GM18868 (cell line): ENCODE measurements at regions not wholly inside any gene's neighbourhood (a gene's known extent, or its start where the extent isn't known, plus 50 kb on each side); places are given as distances from the start of the nearest gene placed in this dataset.
"Not testable (repeated sequence)": the region's sequence is repeated elsewhere in the genome, so short reads cannot be mapped to it uniquely, and the experiment has no call there.

Experiments used
- ATAC-seq: cut with Tn5 transposase; IDR thresholded peaks from one replicate; pipeline ENCODE4 v1.9.1; 2021; ENCODE audit warnings: mild to moderate bottlenecking, moderate library complexity; ENCODE audit not compliant: unreplicated experiment

DNA sequence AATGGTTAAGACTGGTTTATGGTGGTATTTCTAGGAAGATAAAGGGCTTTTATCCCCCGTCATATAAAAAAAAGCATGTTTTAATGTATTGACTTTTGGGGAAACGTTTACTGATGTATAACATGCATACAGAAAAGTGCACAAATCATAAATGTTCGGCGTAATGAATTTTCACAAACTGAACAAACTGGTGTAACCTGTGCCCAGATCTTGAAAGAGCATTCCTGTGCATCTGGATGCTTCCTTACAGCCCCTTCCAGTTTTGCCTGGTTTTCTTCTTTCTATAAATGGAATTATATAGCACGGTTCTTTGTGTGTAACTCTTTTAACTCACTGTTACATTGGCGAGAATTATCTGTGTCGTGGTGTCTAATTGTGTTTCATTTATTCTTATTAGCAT lies 693.8 kb upstream of the TBX3 start:
- ATAC-seq, result no peak

DNA sequence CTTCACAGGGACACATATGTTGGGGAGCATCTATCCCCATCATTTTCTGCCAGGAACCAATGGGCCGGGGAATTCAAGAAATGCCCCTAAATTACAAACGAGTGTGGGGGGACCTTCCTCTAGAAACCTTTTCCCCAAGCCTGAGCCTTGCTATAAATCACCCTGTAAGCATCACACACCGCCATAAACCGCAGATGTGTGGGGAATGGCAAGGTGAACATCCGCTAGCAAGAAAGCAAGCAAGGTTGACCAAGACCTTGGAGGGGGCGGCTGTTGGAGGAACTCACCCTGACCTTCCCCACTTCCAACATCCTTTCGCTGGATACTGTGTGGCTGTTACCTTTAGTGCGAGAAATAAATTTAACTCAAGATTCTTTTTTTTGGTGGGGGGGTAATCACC lies 693.3 kb upstream of the TBX3 start:
- ATAC-seq, result no peak

DNA sequence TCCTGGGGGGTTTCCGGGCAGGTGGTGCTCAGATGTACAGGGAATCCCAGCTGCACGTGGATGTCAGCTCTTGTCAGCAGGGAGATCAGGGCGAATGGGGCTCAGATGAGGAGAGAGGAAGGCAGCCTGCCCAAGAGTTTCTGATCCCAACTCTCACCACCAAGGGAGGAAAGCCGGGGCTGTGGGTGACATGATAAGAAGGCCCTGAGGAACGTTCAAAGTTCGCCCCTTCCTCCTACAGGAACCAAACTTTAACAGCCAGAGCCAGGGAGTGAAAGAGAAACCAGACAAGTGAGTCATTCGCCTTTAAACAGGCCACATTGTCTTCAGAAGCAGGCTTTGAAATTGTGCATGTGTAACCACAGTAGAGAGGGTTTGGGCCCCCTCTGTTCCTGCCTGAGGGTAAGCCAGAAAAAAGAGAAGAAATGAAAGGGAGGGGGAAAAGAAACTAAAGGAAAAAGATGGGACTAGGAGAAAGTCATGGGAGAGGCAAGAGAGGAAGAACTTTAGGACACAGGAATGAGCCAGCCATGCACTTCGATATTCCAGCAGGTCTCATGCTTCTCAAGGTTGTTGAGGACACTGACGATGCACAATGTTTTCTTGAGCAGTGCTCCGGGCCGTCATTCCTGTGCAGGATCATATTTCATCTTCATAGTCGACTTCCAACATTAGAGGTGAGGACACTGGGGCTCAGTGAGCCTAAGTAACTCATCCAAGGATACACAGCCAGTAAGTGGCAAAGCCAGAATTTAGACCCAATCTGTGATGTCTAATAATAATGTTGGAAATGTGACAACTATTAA lies 691.4 kb upstream of the TBX3 start:
- ATAC-seq, result peak; percentile 99

DNA sequence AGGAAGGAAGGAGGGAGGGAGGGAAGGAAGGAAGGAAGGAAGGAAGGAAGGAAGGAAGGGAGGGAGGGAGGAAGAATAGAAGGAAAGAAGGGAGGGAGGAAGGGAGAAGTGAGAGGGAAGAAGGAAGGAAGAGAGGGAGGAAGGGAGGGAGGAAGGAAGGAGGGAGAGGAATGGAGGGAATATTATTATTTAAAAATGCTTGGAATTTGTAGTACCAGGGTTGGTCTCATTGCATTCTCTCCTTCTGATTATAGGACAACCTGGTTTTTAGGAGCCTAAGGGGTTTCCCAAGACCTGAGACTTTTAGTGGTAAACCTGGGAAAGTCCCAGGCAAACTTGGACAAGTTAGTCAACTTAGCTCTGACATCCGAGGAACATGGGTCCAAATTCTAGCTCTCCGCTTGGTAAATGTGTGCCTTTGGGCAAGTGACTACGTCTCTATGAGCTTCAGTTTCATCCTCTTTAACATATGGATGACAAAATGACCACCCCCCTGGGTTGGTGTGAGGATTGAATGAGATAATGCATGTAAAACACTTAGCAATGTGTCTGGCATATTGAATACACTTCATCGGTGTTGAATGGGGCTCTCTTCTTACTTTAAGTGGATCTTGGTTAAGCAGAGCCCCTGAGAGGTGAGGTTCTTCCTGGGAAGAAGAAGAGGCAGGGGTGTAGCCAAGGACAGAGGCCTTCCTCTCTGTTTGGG lies 690.7 kb upstream of the TBX3 start:
- ATAC-seq, result peak; percentile 7

DNA sequence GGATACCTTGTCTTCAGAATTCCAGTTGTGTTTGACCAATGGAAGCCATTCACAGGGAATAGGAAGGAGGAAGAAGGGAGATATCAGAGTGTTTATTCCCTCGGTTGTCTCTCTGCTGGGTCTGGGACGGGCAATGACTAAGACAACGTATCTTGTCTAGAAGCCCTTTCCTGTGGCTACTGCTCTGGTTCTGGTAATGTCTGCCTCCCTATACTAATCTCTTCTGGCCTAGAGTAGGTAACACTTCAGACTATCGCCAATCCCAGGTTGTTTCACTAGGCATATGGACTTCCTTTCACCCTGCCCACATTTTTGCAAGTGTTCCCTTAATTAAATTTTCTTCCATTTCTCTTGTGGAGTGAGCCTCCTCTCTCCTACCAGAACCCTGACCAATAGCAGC lies 687.7 kb upstream of the TBX3 start:
- no peak for ATAC-seq

DNA sequence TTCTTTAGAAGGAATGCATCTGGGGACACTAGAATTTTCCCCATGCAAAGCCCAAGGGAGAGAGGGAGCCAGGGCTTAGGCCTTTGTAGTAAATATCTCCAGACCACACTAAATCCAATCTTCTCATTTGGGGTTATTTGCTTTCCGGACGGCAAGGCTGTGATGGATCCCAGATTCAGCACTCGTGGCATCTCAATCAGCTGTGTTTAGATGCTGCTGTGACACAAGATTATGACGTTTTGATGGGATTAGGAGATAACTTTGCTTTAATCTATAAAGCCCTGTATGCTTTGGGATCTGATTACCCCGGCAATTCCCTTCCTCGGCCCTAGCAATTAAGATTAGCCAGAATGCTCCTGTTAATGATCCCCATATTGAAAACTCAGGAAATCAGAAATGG lies 686.7 kb upstream of the TBX3 start:
- ATAC-seq, result no peak

DNA sequence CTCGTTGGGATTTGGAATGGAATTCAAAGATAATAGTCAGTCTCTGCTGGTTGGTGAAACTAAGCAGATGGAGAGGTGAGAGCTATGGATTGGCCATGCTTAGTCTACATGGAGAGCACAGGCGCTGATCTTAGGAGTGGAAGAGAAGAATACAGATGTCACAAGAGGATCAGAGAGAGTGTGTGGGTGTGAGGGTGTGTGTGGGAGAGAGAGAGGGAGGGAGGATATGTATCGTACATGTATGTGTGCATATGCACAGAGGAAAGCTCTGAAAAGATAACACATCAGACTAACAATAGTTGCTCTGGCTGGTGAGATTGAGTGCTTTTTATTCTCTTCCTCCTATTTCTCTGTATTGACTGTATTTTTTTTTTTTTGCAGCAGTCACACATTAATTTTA lies 686.2 kb upstream of the TBX3 start:
- no peak for ATAC-seq

DNA sequence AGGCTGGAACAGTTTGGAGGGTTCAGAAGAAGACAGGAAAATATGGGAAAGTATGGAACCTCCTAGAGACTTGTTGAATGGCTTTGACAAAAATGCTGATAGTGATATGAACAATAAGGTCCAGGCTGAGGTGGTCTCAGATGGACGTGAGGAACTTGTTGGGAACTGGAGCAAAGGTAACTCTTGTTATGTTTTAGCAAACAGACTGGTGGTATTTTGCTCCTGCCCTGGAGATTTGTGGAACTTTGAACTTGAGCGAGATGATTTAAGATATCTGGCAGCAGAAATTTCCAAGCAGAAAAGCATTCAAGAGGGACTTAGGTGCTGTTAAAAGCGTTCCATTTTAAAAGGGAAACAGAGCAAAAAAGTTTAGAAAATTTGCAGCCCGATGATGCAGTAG lies 682.3 kb upstream of the TBX3 start:
- not testable (repeated sequence) for ATAC-seq

DNA sequence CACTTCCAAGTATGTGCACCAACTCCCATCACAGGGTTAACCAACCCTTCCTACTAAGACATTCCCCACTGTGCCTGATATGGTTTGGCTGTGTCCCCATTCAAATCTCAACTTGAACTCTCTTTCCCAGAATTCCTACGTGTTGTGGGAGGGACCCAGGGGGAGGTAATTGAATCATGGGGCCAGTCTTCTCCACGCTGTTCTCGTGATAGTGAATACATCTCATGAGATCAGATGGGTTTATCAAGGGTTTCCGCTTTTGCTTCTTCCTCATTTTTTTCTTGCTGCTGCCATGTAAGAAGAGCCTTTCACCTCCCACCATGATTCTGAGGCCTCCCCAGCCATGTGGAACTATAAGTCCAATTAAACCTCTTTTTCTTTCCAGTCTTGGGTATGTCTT lies 681.8 kb upstream of the TBX3 start:
- ATAC-seq, result not testable (repeated sequence)

DNA sequence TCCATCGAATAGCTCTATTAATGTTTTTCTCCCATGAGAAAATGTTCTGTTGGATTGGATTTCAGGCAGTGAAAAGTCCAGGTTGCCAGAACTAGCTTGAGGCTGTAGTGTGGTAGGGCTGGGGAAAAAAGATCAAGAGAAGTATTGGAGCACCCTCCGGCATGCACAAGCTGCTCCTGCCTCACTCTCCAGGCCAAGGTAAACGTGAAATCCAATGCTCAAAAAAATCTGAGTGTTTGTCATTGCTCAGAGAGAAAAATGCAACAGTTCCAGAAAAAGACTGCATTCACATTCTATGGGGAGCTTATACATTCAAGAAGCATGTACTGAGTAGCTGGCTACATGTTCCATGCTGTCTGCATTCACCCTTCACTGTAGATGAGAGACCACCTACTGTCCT lies 680.9 kb upstream of the TBX3 start:
- ATAC-seq, result no peak

DNA sequence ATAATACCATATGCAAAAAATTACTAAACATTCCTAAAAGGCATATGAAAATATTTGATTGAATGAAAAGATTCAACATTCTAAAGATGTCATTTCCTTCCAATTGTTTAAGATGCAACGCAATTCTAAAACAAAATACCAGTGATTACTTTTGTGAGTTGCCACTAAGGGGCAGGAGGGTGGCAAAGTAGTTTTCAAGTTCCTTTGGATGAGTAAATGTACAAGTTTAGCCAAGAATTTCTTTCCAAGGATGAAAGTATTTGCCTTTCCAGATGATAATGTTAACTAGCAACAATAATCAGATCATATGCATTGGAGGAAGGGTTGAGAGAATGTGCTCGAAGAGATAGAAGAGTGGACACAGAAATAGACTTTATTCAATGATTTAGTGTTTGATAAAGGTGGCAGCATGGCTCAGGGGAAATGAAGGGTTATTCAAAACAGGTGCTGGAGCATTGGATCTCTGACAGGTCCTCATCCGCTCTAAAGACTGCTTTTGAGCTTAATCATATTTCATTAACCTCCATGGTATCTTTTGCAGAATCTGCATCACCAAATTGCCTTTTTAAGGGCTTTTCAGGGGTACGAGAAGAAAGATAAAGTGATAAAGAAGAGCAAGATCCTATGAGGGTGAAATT lies 678.5 kb upstream of the TBX3 start:
- ATAC-seq, result no peak

DNA sequence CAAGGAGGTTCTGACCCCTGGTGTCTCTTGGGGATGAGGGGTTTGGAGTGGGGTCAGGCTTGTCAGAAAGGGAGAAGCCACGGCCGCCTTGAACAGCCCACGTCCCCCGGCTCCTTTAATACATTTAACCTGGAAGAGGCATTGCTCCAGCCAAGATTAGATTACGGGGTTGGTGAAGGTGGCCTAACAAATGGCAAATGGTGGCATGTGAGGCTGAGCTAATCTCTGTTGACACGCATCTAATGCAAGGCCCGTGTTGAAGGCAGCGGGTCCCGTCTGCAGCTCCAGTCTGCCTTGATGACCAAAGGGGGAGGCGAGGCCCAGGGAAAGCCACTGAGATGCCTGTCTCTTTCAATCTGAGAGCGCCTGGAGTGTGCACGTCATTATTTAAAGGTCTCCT lies 673.7 kb upstream of the TBX3 start:
- no peak for ATAC-seq

DNA sequence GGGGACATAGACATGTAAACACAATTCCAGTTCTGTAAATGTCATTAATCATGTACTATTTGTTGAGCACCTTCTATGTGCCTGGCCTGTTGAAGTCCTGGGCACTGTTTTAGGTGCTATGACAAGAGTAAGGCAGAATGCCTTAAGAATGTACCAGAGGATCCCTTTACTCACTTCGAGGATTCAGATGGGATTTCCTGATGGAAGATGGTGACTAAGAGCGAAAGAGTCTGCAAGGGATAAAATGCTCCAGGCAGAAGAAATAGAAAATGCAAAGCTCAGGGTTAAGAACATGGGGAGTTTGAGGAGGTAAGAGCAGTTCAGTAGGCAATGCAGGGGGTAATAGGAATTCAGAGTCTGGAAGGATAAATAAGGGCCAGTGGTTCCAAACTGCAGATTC lies 671.3 kb upstream of the TBX3 start:
- no peak for ATAC-seq

DNA sequence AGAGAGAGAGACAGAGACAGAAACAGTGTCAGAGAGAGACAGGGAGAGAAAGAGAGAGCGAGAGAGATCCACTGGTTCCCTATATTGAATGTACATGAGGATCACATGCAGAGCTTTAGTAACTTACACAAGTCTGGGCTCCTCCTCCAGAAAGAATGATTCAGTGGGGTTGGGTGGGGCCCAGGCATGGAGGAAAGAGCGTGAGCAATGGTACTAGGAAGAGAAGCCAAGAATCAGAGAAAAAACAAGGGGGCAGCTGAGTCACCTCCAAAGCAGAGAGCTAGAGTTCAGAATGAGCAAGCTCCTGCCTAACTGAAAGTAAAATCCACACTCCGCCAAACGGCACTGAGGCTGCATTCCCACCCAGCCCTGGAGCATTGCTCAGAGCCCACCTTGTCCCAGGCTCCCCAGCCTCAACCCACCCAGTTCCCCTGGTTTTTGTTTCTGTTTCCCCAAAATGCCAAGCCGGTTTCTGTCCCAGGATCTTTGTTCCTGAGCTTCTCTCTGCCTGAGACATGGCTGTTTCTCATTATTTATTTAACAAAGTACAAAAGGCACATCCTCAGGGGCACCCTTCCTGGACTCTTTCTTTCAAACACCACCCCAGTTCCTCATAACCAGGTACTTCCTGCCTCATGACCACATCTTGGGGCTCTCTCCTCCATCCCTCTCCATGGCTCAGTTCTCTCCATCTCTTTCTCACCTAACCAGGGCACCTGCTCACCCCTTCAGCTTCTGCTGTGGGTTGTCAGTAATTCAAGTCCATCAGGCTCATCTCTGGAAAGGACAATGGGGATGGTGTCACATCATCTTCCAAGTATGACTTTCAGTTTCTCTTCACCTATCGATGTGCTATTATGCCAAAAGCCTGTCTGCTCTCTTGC lies 670.3 kb upstream of the TBX3 start:
- ATAC-seq, result peak; percentile 58

DNA sequence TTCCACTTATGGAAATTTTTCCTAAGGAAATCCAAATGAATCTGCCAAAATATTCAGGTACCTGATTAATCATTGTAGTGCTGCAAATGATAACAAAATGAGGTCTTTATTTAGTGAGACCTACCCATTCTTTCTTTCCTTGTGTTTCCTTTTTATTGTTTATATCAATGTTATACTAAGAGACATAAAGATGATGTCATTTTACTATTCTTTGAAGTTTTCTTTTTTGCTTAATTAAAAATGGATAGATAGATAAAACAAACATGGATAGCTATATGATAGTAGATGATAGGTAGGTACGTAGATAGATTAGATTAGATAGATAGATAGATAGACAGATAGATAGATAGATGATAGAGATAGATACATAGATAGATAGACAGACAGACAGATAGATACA lies 669.5 kb upstream of the TBX3 start:
- ATAC-seq, result no peak

DNA sequence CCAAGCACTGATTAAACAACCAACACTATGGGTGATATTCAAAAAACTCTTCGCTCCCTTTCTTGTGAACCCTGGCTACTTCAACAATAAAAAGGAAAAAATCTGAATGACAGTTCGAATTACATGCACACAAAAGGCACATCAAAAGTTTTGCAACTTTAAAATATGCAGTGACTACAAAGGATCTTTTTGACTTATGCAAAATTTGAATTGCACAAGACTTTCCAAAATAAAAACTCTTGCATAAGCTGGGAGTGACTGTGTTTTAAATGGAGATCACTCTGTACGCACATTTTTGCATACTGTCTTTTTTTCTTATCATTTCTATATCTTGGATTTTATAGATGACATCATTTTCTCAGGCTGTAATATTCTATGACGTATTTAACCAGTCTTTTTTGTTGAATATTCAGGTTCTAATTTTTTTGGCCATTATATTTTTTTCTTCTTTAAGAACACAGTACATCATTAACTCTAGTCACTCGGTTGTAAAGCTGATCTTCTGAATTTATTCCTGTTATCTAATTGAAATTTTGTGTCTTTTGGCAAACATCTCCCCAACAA lies 667.6 kb upstream of the TBX3 start:
- no peak for ATAC-seq

DNA sequence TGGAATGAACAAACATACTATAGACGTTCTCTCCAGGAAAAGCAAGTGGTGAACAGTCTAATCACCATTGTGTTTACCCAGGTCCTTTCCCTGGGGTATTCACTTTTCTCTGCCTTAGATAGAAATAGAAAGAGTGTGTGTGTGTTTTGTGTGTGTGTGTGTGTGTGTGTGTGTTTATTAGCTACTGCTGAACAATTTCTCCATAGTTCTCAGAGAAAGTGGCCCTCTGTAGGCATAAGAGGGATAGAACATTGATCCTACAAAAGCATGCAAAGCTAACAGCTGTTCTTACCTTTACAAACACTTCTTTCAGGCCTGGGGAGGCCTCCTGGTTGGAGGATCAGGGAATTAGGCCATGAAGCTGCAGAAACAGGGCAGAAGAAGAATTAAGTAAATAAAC lies 665.7 kb upstream of the TBX3 start:
- no peak for ATAC-seq

DNA sequence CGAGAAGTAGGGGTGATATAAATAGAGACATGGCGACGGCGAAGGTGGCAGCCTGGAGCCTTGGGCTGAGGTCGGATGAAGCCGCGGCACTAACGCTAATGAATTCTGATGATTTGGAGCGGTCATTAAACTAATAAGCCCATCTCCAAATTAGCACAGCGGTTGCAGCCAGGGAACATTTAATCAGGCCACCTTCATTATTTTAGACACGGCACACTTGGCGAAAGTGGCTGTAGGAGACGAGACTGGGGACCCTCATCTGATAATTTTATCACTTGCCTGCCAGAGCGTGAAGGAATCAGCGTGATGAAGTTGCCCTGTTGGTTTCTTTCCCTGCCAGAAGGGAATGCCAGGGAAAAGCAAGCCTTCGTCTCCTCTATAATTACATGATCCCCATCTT lies 664.3 kb upstream of the TBX3 start:
- no peak for ATAC-seq

DNA sequence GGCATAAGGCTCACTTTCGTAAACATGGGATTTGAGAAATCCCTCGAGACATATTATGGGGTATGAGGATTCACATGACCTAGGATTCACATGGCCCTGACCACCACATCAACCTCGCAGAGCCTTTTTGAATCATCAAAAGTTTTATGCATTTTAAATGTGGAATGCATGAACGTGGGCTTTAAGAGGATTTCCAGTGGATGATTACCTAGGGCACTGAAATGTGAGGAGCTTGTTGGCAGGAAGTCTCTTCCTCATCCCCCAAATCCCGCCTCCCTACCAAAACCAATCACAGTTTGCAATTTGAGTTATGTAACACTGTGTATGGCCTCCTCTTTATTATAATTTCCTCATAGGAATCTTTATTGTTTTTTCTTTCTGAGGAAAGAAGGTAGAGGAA lies 659.6 kb upstream of the TBX3 start:
- no peak for ATAC-seq

DNA sequence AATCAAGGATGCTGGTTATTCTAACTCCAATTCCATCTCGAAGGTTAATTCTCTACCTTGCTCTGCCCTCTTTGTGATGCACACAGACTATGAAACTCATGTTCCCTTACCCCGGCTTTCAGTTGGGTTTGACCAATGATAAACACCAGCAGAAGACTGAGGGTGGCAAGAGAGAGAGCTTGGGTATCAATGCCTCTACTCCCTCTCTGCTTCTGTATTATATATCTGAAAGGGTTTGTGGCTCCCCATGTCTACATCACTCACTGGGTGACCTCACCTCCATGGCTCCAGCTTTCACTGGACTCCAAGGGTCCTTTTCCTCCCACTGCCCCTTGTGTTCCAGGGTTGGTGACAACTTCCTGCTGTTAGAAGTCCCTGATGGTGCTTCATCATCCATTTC lies 659.0 kb upstream of the TBX3 start:
- ATAC-seq, result no peak

DNA sequence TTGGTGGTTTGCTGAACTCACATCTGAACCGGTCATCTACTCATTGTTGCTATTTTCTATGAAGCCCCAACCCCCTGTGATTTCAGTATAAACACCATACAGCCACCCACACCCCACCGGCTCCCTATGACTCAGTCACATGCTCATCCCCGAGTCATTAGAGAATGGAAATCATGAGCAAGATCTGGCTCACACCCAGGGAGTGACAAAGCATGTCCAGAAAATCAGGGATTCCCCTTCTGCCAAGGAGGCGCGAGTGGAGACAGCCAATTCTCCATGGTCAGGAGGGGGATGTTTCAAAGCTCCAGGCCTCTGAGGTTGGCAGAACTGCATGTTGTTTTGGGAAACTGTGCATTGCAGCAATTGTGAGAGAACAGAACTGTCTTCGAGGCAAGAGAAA lies 657.5 kb upstream of the TBX3 start:
- no peak for ATAC-seq
